IMR-90 (cell line): ENCODE measurements at regions not wholly inside any gene's neighbourhood (a gene's known extent, or its start where the extent isn't known, plus 50 kb on each side); places are given as distances from the start of the nearest gene placed in this dataset.
A peak's percentile ranks its signal among the peaks of the same experiment; 100 is the strongest.

Experiments used
- ATAC-seq: fragments of 200-7000 bp; cut with Tn5 transposase; 2 replicates; pipeline ENCODE4 v1.9.1; 2020; ENCODE audit warnings: low read depth, mild to moderate bottlenecking, moderate library complexity
- BruUV-seq: library from RNA; stranded (reverse); fragments of 400-500 nt; replicated peaks from 2 replicates; lab custom pipeline; 2021; lab: Mats Ljungman, UMichigan
- CTCF ChIA-PET: fragments of 300-600 bp; formaldehyde crosslinking; extraction: SDS; loops from one replicate; lab custom pipeline; 2021; ENCODE audit warnings: antibody characterized with exemption; lab: Yijun Ruan, JAX
- POLR2A ChIA-PET: fragments of 300-600 bp; sonication (Branson Sonifier 250); formaldehyde crosslinking; loops from one replicate; lab custom pipeline; 2022; ENCODE audit warnings: antibody characterized with exemption; ENCODE audit not compliant: unreplicated experiment; lab: Charles Lee
- DNase-seq: peaks from one replicate; pipeline ENCODE4 v3.0.0; 2013
- H2AFZ ChIP-seq: replicated peaks from 2 replicates; pipeline ENCODE3; 2013; ENCODE audit warnings: low read length, mild to moderate bottlenecking; ENCODE audit not compliant: poor library complexity
- H2AK5ac ChIP-seq: 2 replicates; pipeline ENCODE4 v1.6.1; 2013; ENCODE audit warnings: low read depth, low read length, inconsistent platforms
- H2AK9ac ChIP-seq: replicated peaks from 2 replicates; pipeline ENCODE3; 2013; ENCODE audit warnings: mild to moderate bottlenecking, low read depth, low read length, moderate library complexity; ENCODE audit not compliant: poor library complexity
- H2BK120ac ChIP-seq: 2 replicates; pipeline ENCODE4 v1.6.1; 2013; ENCODE audit warnings: low read depth, low read length, inconsistent platforms
- H2BK15ac ChIP-seq: 3 replicates; pipeline ENCODE4 v1.6.1; 2013; ENCODE audit warnings: low read depth, low read length, inconsistent platforms
- H2BK20ac ChIP-seq: 2 replicates; pipeline ENCODE4 v1.6.1; 2013; ENCODE audit warnings: low read depth, mild to moderate bottlenecking, inconsistent platforms, low read length, moderate library complexity
- H2BK5ac ChIP-seq: 2 replicates; pipeline ENCODE4 v1.6.1; 2013; ENCODE audit warnings: mild to moderate bottlenecking, low read depth, low read length, inconsistent platforms; ENCODE audit not compliant: poor library complexity, severe bottlenecking
- H3K14ac ChIP-seq: replicated peaks from 2 replicates; pipeline ENCODE4 v1.6.1; 2013; ENCODE audit warnings: low read depth, low read length, inconsistent platforms
- H3K18ac ChIP-seq: 2 replicates; pipeline ENCODE4 v1.6.1; 2013; ENCODE audit warnings: low read depth, low read length, control low read depth
- H3K23ac ChIP-seq: 2 replicates; pipeline ENCODE4 v1.6.1; 2013; ENCODE audit warnings: low read depth, low read length, inconsistent platforms
- H3K27ac ChIP-seq: 2 replicates; pipeline ENCODE4 v1.5.1; 2013; ENCODE audit warnings: mild to moderate bottlenecking, control low read depth, low read length; ENCODE audit not compliant: insufficient read depth
- H3K27me3 ChIP-seq: 2 replicates; pipeline ENCODE4 v1.6.1; 2013; ENCODE audit warnings: low read length; ENCODE audit not compliant: control insufficient read depth, insufficient read depth
- H3K36me3 ChIP-seq: 2 replicates; pipeline ENCODE4 v1.6.1; 2013; ENCODE audit warnings: low read length, mixed read lengths; ENCODE audit not compliant: control insufficient read depth, insufficient read depth
- H3K4ac ChIP-seq: 2 replicates; pipeline ENCODE4 v1.6.1; 2013; ENCODE audit warnings: low read depth, low read length, inconsistent platforms
- H3K4me1 ChIP-seq: 2 replicates; pipeline ENCODE4 v1.6.1; 2013; ENCODE audit warnings: low read length, mixed read lengths; ENCODE audit not compliant: control insufficient read depth, insufficient read depth
- H3K4me2 ChIP-seq: 2 replicates; pipeline ENCODE4 v1.6.1; 2013; ENCODE audit warnings: low read depth, mild to moderate bottlenecking, control low read depth, low read length, moderate library complexity
- H3K4me3 ChIP-seq: 2 replicates; pipeline ENCODE4 v1.5.1; 2013; ENCODE audit warnings: low read depth, mild to moderate bottlenecking, control low read depth, low read length, moderate library complexity; ENCODE audit not compliant: insufficient read depth
- H3K56ac ChIP-seq: 2 replicates; pipeline ENCODE4 v1.6.1; 2013; ENCODE audit warnings: low read length, inconsistent platforms; ENCODE audit not compliant: insufficient read depth; ENCODE audit errors: extremely low read depth
- H3K79me1 ChIP-seq, 2 experiments: 2 replicates each; pipeline ENCODE4 v1.6.1; 2013; ENCODE audit warnings: low read length in 2 of 2, inconsistent platforms in 1 of 2, low read depth in 1 of 2
- H3K9ac ChIP-seq: 2 replicates; pipeline ENCODE4 v1.6.1; 2013; ENCODE audit warnings: low read depth, low read length, control low read depth
- H3K9me1 ChIP-seq: 2 replicates; pipeline ENCODE4 v1.6.1; 2013; ENCODE audit warnings: low read length, inconsistent platforms; ENCODE audit not compliant: insufficient read depth
- H3K9me3 ChIP-seq: 2 replicates; pipeline ENCODE4 v1.6.1; 2013; ENCODE audit warnings: low read length; ENCODE audit not compliant: control insufficient read depth, insufficient read depth
- H4K20me1 ChIP-seq: 2 replicates; pipeline ENCODE4 v1.6.1; 2013; ENCODE audit warnings: low read length, inconsistent platforms; ENCODE audit not compliant: insufficient read depth
- H4K5ac ChIP-seq: 2 replicates; pipeline ENCODE4 v1.6.1; 2013; ENCODE audit warnings: mild to moderate bottlenecking, low read depth, low read length, control low read depth
- H4K8ac ChIP-seq, 2 experiments: 2 replicates each; pipeline ENCODE4 v1.6.1; 2013; ENCODE audit warnings: low read depth in 2 of 2, low read length in 2 of 2, control low read depth in 1 of 2, inconsistent platforms in 1 of 2
- H4K91ac ChIP-seq: 2 replicates; pipeline ENCODE4 v1.6.1; 2013; ENCODE audit warnings: low read depth, low read length, inconsistent platforms; ENCODE audit not compliant: insufficient read depth
- CEBPB ChIP-seq: IDR thresholded peaks from 2 replicates; pipeline ENCODE4 v1.6.1; 2012; ENCODE audit warnings: low read depth, low read length, improper control_type of control experiment
- CHD1 ChIP-seq: IDR thresholded peaks from 2 replicates; pipeline ENCODE4 v1.6.1; 2012; ENCODE audit warnings: low read depth, low read length, improper control_type of control experiment
- FOS ChIP-seq: fragments of 150-350 bp; IDR thresholded peaks from 2 replicates; pipeline ENCODE4 v1.6.1; 2016; ENCODE audit warnings: low read depth, low read length
- MXI1 ChIP-seq: IDR thresholded peaks from 2 replicates; pipeline ENCODE4 v1.6.1; 2012; ENCODE audit warnings: low read depth, mild to moderate bottlenecking, low read length, moderate library complexity, borderline replicate concordance
- RFX5 ChIP-seq: IDR thresholded peaks from 2 replicates; pipeline ENCODE4 v1.8.0; 2012; ENCODE audit warnings: low read depth, mild to moderate bottlenecking, low read length, moderate library complexity
- WGBS, 2 experiments: methylation state at CpG; one replicate each; pipeline versions ENCODE4 v1.1.5 to v1.1.7; 2013; ENCODE audit warnings: missing lambda C conversion rate in 2 of 2; ENCODE audit not compliant: insufficient read length in 1 of 2; ENCODE audit errors: extremely low coverage in 2 of 2; 5-methylcytosine and 5-hydroxymethylcytosine counted together
- dilution Hi-C: fragments of 300-500 bp; cut with HindIII; formaldehyde crosslinking; loops from one replicate; pipeline ENCODE4 v1.14.3; 2018; ENCODE audit warnings: low sequenced_read_pairs; ENCODE audit not compliant: unreplicated experiment
- in situ Hi-C: fragments of 300-500 bp; cut with MboI; formaldehyde crosslinking; loops from 3 replicates; pipeline ENCODE4 v1.14.3; 2019; ENCODE audit warnings: low sequenced_read_pairs, inconsistent platforms, mixed read lengths
- intact Hi-C: fragments of 100-400 bp; cut with micrococcal nuclease; formaldehyde crosslinking; loops from 2 replicates; pipeline ENCODE4 v1.10.0; 2022

DNA sequence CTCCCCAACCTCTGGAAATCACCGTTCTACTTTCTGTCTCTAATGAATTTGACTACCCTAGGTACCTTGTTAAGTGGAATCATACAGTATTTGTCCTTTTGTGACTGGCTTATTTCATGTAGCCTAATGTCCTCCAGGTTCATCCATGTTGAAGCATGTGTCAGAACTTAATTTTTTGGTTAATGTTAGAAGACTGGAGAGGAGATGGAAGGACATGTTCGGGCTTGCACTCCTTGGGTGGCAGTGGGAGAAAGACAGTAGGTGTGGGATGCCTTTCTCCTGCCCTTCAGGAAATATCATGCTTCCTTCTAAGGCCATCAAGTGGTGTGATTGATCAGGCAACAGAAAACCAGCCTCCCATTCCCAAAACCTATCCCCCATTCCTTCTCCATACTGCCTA lies 61.1 kb upstream of the RNF144B start:
- Histone ChIP-seq H2BK20ac (peak overlapping the region; percentile 63; the same call in 1 of the 2 replicates), H4K91ac (no peak overlapping the region), H3K79me1 (no peaks in the 10 kb centered on the region), H3K9me1 (no peaks in the 10 kb centered on the region), H2AK9ac (no peak overlapping the region), H3K4me3 (no peak overlapping the region), H2AK5ac (peak overlapping the region; percentile 2; the same call in 1 of the 2 replicates), H3K4me1 (peaks cover 2% of the 10 kb centered on the region; the same call in 1 of the 2 replicates), H3K18ac (peak overlapping the region; percentile 94), H2BK15ac (peak overlapping the region; percentile 15; the same call in 2 of the 3 replicates), H3K4ac (peak overlapping the region; percentile 77; the same call in 1 of the 2 replicates), H4K5ac (peak overlapping the region; percentile 90), H3K9ac (no peak overlapping the region), H3K9me3 (no peaks in the 10 kb centered on the region), H3K14ac (peak overlapping the region; percentile 68; the same call in 1 of the 2 replicates), H3K36me3 (no peaks in the 10 kb centered on the region), H3K23ac (no peak overlapping the region), H4K8ac (peak overlapping the region in 1 of 2 experiments; percentile 62; a peak in 2 of 4 replicates), H2AFZ (peak overlapping the region; percentile 54), H2BK120ac (peak overlapping the region; percentile 65; the same call in 1 of the 2 replicates), H4K20me1 (no peaks in the 10 kb centered on the region), H3K56ac (no peak overlapping the region), H3K27ac (no peak overlapping the region), H3K4me2 (no peak overlapping the region), H2BK5ac (no peak overlapping the region), H3K27me3 (no peaks in the 10 kb centered on the region)
- CTCF ChIA-PET: no interaction called here
- ATAC-seq (no peak), DNase-seq (no peak)
- WGBS, 2 experiments: no CpG with 5 or more reads among the region's 2 CpGs
- intact Hi-C loops: no loop called here
- no TSS peak for BruUV-seq
- POLR2A ChIA-PET: no interaction called here
- in situ Hi-C loops: no loop called here
- no peak for TF ChIP-seq MXI1
- TF ChIP-seq CEBPB: no peak
- TF ChIP-seq FOS: no peak
- no peak for TF ChIP-seq CHD1
- no peak for TF ChIP-seq RFX5
- dilution Hi-C loops: no loop called here
